ENCODE measurements at regions not wholly inside any gene's neighbourhood (a gene's known extent, or its start where the extent isn't known, plus 50 kb on each side); places are given as distances from the start of the nearest gene placed in this dataset.

- Histone ChIP-seq H3K36me3 (ENCODE audit: control insufficient read depth in 2 of 2, insufficient read depth in 2 of 2, low read length in 2 of 2) (no peaks in the 10 kb centered on the region), H3K9me3 (ENCODE audit: control insufficient read depth in 2 of 2, low read length in 2 of 2) (no peaks in the 10 kb centered on the region), H3K4me1 (ENCODE audit: control insufficient read depth in 2 of 2, insufficient read depth in 2 of 2, low read length in 2 of 2) (no peaks in the 10 kb centered on the region), H3K27ac (ENCODE audit: low read depth in 2 of 2, low read length in 2 of 2) (no peak overlapping the region), H3K9ac (ENCODE audit: low read depth in 1 of 2, low read length in 2 of 2) (no peak overlapping the region), H3K27me3 (ENCODE audit: control insufficient read depth in 2 of 2, insufficient read depth in 2 of 2, low read length in 2 of 2) (no peaks in the 10 kb centered on the region), H3K4me3 (ENCODE audit: low read length in 2 of 2) (no peak overlapping the region)
These were observed 306.1 kb downstream of the PCDH18 start for GRCh38 chr4:137226221-137226620.

- no peak overlapping the region for H3K27ac ChIP-seq (ENCODE audit: low read depth in 2 of 2, low read length in 2 of 2)
- H3K36me3 ChIP-seq (ENCODE audit: control insufficient read depth in 2 of 2, insufficient read depth in 2 of 2, low read length in 2 of 2): no peaks in the 10 kb centered on the region
- H3K4me3 ChIP-seq (ENCODE audit: low read length in 2 of 2): no peak overlapping the region
- no peak overlapping the region for H3K9ac ChIP-seq (ENCODE audit: low read depth in 1 of 2, low read length in 2 of 2)
- no peaks in the 10 kb centered on the region for H3K27me3 ChIP-seq (ENCODE audit: control insufficient read depth in 2 of 2, insufficient read depth in 2 of 2, low read length in 2 of 2)
- H3K9me3 ChIP-seq (ENCODE audit: control insufficient read depth in 2 of 2, low read length in 2 of 2): no peaks in the 10 kb centered on the region
- no peaks in the 10 kb centered on the region for H3K4me1 ChIP-seq (ENCODE audit: control insufficient read depth in 2 of 2, insufficient read depth in 2 of 2, low read length in 2 of 2)
These were observed 318.7 kb downstream of the PCDH18 start for GRCh38 chr4:137213372-137214173.

GRCh38 chr4:137212601-137213000 is 319.7 kb downstream of the PCDH18 start:
- no peaks in the 10 kb centered on the region for H3K36me3 ChIP-seq (ENCODE audit: control insufficient read depth in 2 of 2, insufficient read depth in 2 of 2, low read length in 2 of 2)
- no peaks in the 10 kb centered on the region for H3K27me3 ChIP-seq (ENCODE audit: control insufficient read depth in 2 of 2, insufficient read depth in 2 of 2, low read length in 2 of 2)
- H3K9ac ChIP-seq (ENCODE audit: low read depth in 1 of 2, low read length in 2 of 2): no peak overlapping the region
- no peak overlapping the region for H3K4me3 ChIP-seq (ENCODE audit: low read length in 2 of 2)
- no peak overlapping the region for H3K27ac ChIP-seq (ENCODE audit: low read depth in 2 of 2, low read length in 2 of 2)
- H3K9me3 ChIP-seq (ENCODE audit: control insufficient read depth in 2 of 2, low read length in 2 of 2): no peaks in the 10 kb centered on the region
- no peaks in the 10 kb centered on the region for H3K4me1 ChIP-seq (ENCODE audit: control insufficient read depth in 2 of 2, insufficient read depth in 2 of 2, low read length in 2 of 2)

GRCh38 chr4:137209240-137209639 is 323.1 kb downstream of the PCDH18 start:
- Histone ChIP-seq H3K4me1 (ENCODE audit: control insufficient read depth in 2 of 2, insufficient read depth in 2 of 2, low read length in 2 of 2) (no peaks in the 10 kb centered on the region), H3K27ac (ENCODE audit: low read depth in 2 of 2, low read length in 2 of 2) (no peak overlapping the region), H3K27me3 (ENCODE audit: control insufficient read depth in 2 of 2, insufficient read depth in 2 of 2, low read length in 2 of 2) (no peaks in the 10 kb centered on the region), H3K9ac (ENCODE audit: low read depth in 1 of 2, low read length in 2 of 2) (no peak overlapping the region), H3K9me3 (ENCODE audit: control insufficient read depth in 2 of 2, low read length in 2 of 2) (no peaks in the 10 kb centered on the region), H3K36me3 (ENCODE audit: control insufficient read depth in 2 of 2, insufficient read depth in 2 of 2, low read length in 2 of 2) (no peaks in the 10 kb centered on the region), H3K4me3 (ENCODE audit: low read length in 2 of 2) (no peak overlapping the region)

GRCh38 chr4:137206781-137207180 is 325.5 kb downstream of the PCDH18 start:
- H3K4me3 ChIP-seq (ENCODE audit: low read length in 2 of 2): no peak overlapping the region

GRCh38 chr4:137203601-137204000 is 328.7 kb downstream of the PCDH18 start:
- H3K27ac ChIP-seq (ENCODE audit: low read depth in 2 of 2, low read length in 2 of 2): no peak overlapping the region
- H3K9ac ChIP-seq (ENCODE audit: low read depth in 1 of 2, low read length in 2 of 2): no peak overlapping the region
- H3K9me3 ChIP-seq (ENCODE audit: control insufficient read depth in 2 of 2, low read length in 2 of 2): no peaks in the 10 kb centered on the region
- no peaks in the 10 kb centered on the region for H3K36me3 ChIP-seq (ENCODE audit: control insufficient read depth in 2 of 2, insufficient read depth in 2 of 2, low read length in 2 of 2)
- H3K4me3 ChIP-seq (ENCODE audit: low read length in 2 of 2): no peak overlapping the region
- H3K4me1 ChIP-seq (ENCODE audit: control insufficient read depth in 2 of 2, insufficient read depth in 2 of 2, low read length in 2 of 2): no peaks in the 10 kb centered on the region
- no peaks in the 10 kb centered on the region for H3K27me3 ChIP-seq (ENCODE audit: control insufficient read depth in 2 of 2, insufficient read depth in 2 of 2, low read length in 2 of 2)

More at GRCh38 chr4:137206781-137207180, 325.5 kb downstream of the PCDH18 start:
- no peak overlapping the region for H3K27ac ChIP-seq (ENCODE audit: low read depth in 2 of 2, low read length in 2 of 2)
- H3K9me3 ChIP-seq (ENCODE audit: control insufficient read depth in 2 of 2, low read length in 2 of 2): no peaks in the 10 kb centered on the region
- no peak overlapping the region for H3K9ac ChIP-seq (ENCODE audit: low read depth in 1 of 2, low read length in 2 of 2)
- no peaks in the 10 kb centered on the region for H3K27me3 ChIP-seq (ENCODE audit: control insufficient read depth in 2 of 2, insufficient read depth in 2 of 2, low read length in 2 of 2)
- H3K36me3 ChIP-seq (ENCODE audit: control insufficient read depth in 2 of 2, insufficient read depth in 2 of 2, low read length in 2 of 2): no peaks in the 10 kb centered on the region
- no peaks in the 10 kb centered on the region for H3K4me1 ChIP-seq (ENCODE audit: control insufficient read depth in 2 of 2, insufficient read depth in 2 of 2, low read length in 2 of 2)

- H3K9ac ChIP-seq (ENCODE audit: low read depth in 1 of 2, low read length in 2 of 2): no peak overlapping the region
- H3K4me1 ChIP-seq (ENCODE audit: control insufficient read depth in 2 of 2, insufficient read depth in 2 of 2, low read length in 2 of 2): no peaks in the 10 kb centered on the region
- no peaks in the 10 kb centered on the region for H3K27me3 ChIP-seq (ENCODE audit: control insufficient read depth in 2 of 2, insufficient read depth in 2 of 2, low read length in 2 of 2)
- H3K27ac ChIP-seq (ENCODE audit: low read depth in 2 of 2, low read length in 2 of 2): no peak overlapping the region
- no peak overlapping the region for H3K4me3 ChIP-seq (ENCODE audit: low read length in 2 of 2)
- H3K9me3 ChIP-seq (ENCODE audit: control insufficient read depth in 2 of 2, low read length in 2 of 2): no peaks in the 10 kb centered on the region
- no peaks in the 10 kb centered on the region for H3K36me3 ChIP-seq (ENCODE audit: control insufficient read depth in 2 of 2, insufficient read depth in 2 of 2, low read length in 2 of 2)
These were observed 332.0 kb downstream of the PCDH18 start for GRCh38 chr4:137200322-137200721.

GRCh38 chr4:137198791-137199190 is 333.5 kb downstream of the PCDH18 start:
- no peak overlapping the region for H3K4me3 ChIP-seq (ENCODE audit: low read length in 2 of 2)
- no peaks in the 10 kb centered on the region for H3K36me3 ChIP-seq (ENCODE audit: control insufficient read depth in 2 of 2, insufficient read depth in 2 of 2, low read length in 2 of 2)
- no peaks in the 10 kb centered on the region for H3K27me3 ChIP-seq (ENCODE audit: control insufficient read depth in 2 of 2, insufficient read depth in 2 of 2, low read length in 2 of 2)
- H3K9ac ChIP-seq (ENCODE audit: low read depth in 1 of 2, low read length in 2 of 2): no peak overlapping the region
- no peaks in the 10 kb centered on the region for H3K9me3 ChIP-seq (ENCODE audit: control insufficient read depth in 2 of 2, low read length in 2 of 2)
- H3K4me1 ChIP-seq (ENCODE audit: control insufficient read depth in 2 of 2, insufficient read depth in 2 of 2, low read length in 2 of 2): no peaks in the 10 kb centered on the region
- H3K27ac ChIP-seq (ENCODE audit: low read depth in 2 of 2, low read length in 2 of 2): no peak overlapping the region

- Histone ChIP-seq H3K4me1 (ENCODE audit: control insufficient read depth in 2 of 2, insufficient read depth in 2 of 2, low read length in 2 of 2) (no peaks in the 10 kb centered on the region), H3K27me3 (ENCODE audit: control insufficient read depth in 2 of 2, insufficient read depth in 2 of 2, low read length in 2 of 2) (no peaks in the 10 kb centered on the region), H3K27ac (ENCODE audit: low read depth in 2 of 2, low read length in 2 of 2) (no peak overlapping the region), H3K36me3 (ENCODE audit: control insufficient read depth in 2 of 2, insufficient read depth in 2 of 2, low read length in 2 of 2) (no peaks in the 10 kb centered on the region), H3K9ac (ENCODE audit: low read depth in 1 of 2, low read length in 2 of 2) (no peak overlapping the region), H3K4me3 (ENCODE audit: low read length in 2 of 2) (no peak overlapping the region), H3K9me3 (ENCODE audit: control insufficient read depth in 2 of 2, low read length in 2 of 2) (no peaks in the 10 kb centered on the region)
These were observed 337.6 kb downstream of the PCDH18 start for GRCh38 chr4:137194670-137195069.

- Histone ChIP-seq H3K27ac (ENCODE audit: low read depth in 2 of 2, low read length in 2 of 2) (no peak overlapping the region), H3K36me3 (ENCODE audit: control insufficient read depth in 2 of 2, insufficient read depth in 2 of 2, low read length in 2 of 2) (no peaks in the 10 kb centered on the region), H3K9ac (ENCODE audit: low read depth in 1 of 2, low read length in 2 of 2) (no peak overlapping the region), H3K9me3 (ENCODE audit: control insufficient read depth in 2 of 2, low read length in 2 of 2) (no peaks in the 10 kb centered on the region), H3K4me1 (ENCODE audit: control insufficient read depth in 2 of 2, insufficient read depth in 2 of 2, low read length in 2 of 2) (no peaks in the 10 kb centered on the region), H3K4me3 (ENCODE audit: low read length in 2 of 2) (no peak overlapping the region), H3K27me3 (ENCODE audit: control insufficient read depth in 2 of 2, insufficient read depth in 2 of 2, low read length in 2 of 2) (no peaks in the 10 kb centered on the region)
These were observed 338.7 kb downstream of the PCDH18 start for GRCh38 chr4:137193564-137193963.

Measured in mucosa of rectum (tissue), 2 donors.